Endothelial cell of umbilical vein (primary cell): ENCODE measurements at regions not wholly inside any gene's neighbourhood (a gene's known extent, or its start where the extent isn't known, plus 50 kb on each side); places are given as distances from the start of the nearest gene placed in this dataset.

Experiments used
- EZH2 ChIP-seq: IDR thresholded peaks from 2 replicates; pipeline ENCODE4 v1.6.1; 2012; ENCODE audit warnings: borderline replicate concordance, low read depth, mild to moderate bottlenecking, moderate library complexity, low read length, inconsistent platforms; ENCODE audit not compliant: severe bottlenecking
- POLR2A ChIP-seq: IDR thresholded peaks from 2 replicates; pipeline ENCODE4 v1.6.1; 2012; ENCODE audit warnings: low read depth, mild to moderate bottlenecking, control low read depth, low read length
- POLR2AphosphoS5 ChIP-seq: IDR thresholded peaks from 2 replicates; pipeline ENCODE4 v1.6.1; 2012; ENCODE audit warnings: low read depth, mild to moderate bottlenecking, control low read depth, low read length, moderate library complexity; ENCODE audit not compliant: insufficient read depth
- TF ChIP-seq, protein P1 (sequence below): IDR thresholded peaks from 2 replicates; pipeline ENCODE4 v1.6.1; 2011; ENCODE audit not compliant: insufficient read depth, insufficient read length
- TF ChIP-seq, protein P2 (sequence below), 2 donors: IDR thresholded peaks; 1 replicate in 1 of 2; 2 replicates in 1 of 2; pipeline ENCODE4 v1.5.1; 2011; ENCODE audit warnings: low read length in 2 of 2, mild to moderate bottlenecking in 2 of 2, moderate library complexity in 2 of 2, control low read depth in 1 of 2, inconsistent platforms in 1 of 2, low read depth in 1 of 2; ENCODE audit not compliant: insufficient read depth in 1 of 2; ENCODE audit errors: extremely low read depth in 1 of 2

DNA sequence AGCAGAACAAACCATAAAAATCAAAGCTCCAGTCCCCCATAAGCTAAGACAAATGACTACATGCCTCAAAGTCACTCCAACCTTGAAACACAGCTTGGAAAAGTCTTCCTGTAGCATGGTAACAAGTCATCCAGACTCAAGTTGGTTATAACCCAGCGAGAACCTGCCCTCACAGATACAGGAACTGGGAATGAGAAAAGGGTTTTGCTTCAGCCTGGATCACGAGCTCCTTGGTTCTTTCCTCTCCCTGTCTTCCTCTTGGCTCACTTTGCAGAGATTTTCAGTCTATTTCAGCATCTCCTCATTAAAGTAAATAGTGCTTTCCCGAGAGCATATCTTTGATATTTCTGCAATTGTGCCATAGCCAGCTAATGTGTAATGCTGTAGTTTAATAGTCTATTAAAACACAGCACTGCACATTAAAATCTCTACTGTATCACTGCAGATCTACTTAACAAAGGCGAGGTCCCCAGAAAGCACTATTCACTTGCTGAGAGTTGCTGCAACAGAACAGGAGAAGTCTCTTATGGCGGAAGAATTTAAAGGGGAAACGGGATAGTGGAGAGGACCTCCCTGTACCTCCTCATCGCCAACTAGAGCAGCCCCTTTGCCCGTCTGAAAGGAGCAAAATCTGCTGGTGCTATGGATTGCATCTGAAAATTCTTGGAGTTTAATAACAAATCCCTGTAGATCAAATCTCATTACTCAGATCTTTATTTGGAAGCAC is 249.3 kb upstream of the GATB start:
- TF ChIP-seq POLR2A (no peak), POLR2AphosphoS5 (no peak), EZH2 (no peak)
- TF ChIP-seq, protein P1, sequence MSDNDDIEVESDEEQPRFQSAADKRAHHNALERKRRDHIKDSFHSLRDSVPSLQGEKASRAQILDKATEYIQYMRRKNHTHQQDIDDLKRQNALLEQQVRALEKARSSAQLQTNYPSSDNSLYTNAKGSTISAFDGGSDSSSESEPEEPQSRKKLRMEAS, result no peak
- TF ChIP-seq, protein P2, sequence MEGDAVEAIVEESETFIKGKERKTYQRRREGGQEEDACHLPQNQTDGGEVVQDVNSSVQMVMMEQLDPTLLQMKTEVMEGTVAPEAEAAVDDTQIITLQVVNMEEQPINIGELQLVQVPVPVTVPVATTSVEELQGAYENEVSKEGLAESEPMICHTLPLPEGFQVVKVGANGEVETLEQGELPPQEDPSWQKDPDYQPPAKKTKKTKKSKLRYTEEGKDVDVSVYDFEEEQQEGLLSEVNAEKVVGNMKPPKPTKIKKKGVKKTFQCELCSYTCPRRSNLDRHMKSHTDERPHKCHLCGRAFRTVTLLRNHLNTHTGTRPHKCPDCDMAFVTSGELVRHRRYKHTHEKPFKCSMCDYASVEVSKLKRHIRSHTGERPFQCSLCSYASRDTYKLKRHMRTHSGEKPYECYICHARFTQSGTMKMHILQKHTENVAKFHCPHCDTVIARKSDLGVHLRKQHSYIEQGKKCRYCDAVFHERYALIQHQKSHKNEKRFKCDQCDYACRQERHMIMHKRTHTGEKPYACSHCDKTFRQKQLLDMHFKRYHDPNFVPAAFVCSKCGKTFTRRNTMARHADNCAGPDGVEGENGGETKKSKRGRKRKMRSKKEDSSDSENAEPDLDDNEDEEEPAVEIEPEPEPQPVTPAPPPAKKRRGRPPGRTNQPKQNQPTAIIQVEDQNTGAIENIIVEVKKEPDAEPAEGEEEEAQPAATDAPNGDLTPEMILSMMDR (IDR thresholded peaks at IDR 0.05; ENCODE audit: extremely low read depth in 1 of 2, insufficient read depth in 1 of 2, low read depth in 1 of 2, low read length in 2 of 2), result no peak
